ENCODE measurements at regions not wholly inside any gene's neighbourhood (a gene's known extent, or its start where the extent isn't known, plus 50 kb on each side); places are given as distances from the start of the nearest gene placed in this dataset.

DNA sequence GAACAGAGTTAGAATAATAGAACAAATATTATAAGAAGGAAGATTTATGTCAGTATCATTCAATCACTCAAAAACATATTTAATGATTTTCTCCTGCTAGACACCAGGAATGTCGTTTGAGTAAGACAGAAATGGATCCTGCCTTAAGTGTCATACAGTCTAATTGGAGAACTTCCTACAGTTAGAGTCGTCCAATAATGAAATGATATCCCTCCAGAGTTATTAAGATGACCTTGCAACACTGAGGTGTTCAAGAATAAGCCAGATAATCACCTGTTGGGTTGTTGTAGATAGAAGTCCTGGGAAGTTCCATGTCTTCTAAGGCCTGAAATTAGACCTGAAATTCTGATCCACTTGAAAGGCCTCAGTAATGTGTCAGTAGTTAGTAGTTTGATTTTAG is 132.3 kb downstream of the SLC38A4 start:
- TF ChIP-seq, protein P1, sequence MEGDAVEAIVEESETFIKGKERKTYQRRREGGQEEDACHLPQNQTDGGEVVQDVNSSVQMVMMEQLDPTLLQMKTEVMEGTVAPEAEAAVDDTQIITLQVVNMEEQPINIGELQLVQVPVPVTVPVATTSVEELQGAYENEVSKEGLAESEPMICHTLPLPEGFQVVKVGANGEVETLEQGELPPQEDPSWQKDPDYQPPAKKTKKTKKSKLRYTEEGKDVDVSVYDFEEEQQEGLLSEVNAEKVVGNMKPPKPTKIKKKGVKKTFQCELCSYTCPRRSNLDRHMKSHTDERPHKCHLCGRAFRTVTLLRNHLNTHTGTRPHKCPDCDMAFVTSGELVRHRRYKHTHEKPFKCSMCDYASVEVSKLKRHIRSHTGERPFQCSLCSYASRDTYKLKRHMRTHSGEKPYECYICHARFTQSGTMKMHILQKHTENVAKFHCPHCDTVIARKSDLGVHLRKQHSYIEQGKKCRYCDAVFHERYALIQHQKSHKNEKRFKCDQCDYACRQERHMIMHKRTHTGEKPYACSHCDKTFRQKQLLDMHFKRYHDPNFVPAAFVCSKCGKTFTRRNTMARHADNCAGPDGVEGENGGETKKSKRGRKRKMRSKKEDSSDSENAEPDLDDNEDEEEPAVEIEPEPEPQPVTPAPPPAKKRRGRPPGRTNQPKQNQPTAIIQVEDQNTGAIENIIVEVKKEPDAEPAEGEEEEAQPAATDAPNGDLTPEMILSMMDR (conservative IDR thresholded peaks at IDR 0.05; ENCODE audit: low read depth, low read length): no peak
- TF ChIP-seq EZH2 (IDR thresholded peaks at IDR 0.05; ENCODE audit: borderline replicate concordance, low read depth, low read length, poor library complexity, severe bottlenecking): no peak
